PFSK-1 (cell line): ENCODE measurements at regions not wholly inside any gene's neighbourhood (a gene's known extent, or its start where the extent isn't known, plus 50 kb on each side); places are given as distances from the start of the nearest gene placed in this dataset.

Experiments used
- FOXP2 ChIP-seq: optimal IDR thresholded peaks from 2 replicates; pipeline ENCODE3; 2011; ENCODE audit warnings: borderline replicate concordance, control low read depth, inconsistent platforms; ENCODE audit not compliant: insufficient read depth; ENCODE audit errors: extremely low read length, extremely low read depth
- POLR2AphosphoS5 ChIP-seq: IDR thresholded peaks from 2 replicates; pipeline ENCODE4 v1.6.1; 2012; ENCODE audit warnings: low read depth, mild to moderate bottlenecking, control low read depth, low read length, moderate library complexity
- REST ChIP-seq, 2 experiments: IDR thresholded peaks; 2 replicates each; pipeline versions ENCODE4 v1.6.1 to v1.8.0; 2011 to 2012; ENCODE audit warnings: low read depth in 2 of 2, low read length in 2 of 2, control low read depth in 1 of 2, inconsistent platforms in 1 of 2, mild to moderate bottlenecking in 1 of 2, moderate library complexity in 1 of 2; ENCODE audit not compliant: insufficient read depth in 1 of 2
- SIN3A ChIP-seq: IDR thresholded peaks from 2 replicates; pipeline ENCODE4 v1.6.1; 2012; ENCODE audit warnings: mild to moderate bottlenecking, low read length, moderate library complexity, borderline replicate concordance; ENCODE audit not compliant: insufficient read depth
- TAF1 ChIP-seq: IDR thresholded peaks from 2 replicates; pipeline ENCODE4 v1.6.1; 2012; ENCODE audit warnings: low read length, control low read depth, borderline replicate concordance; ENCODE audit not compliant: insufficient read depth

GRCh38 chr2:13714466-13714865 is 918.1 kb upstream of the LRATD1 start:
- TF ChIP-seq REST (IDR thresholded peaks at IDR 0.05; ENCODE audit: insufficient read depth in 1 of 2, low read depth in 2 of 2, low read length in 2 of 2) (no peak), POLR2AphosphoS5 (no peak), FOXP2 (no peak), SIN3A (no peak), TAF1 (no peak)

- no peak for TF ChIP-seq FOXP2
- TF ChIP-seq SIN3A = no peak
- no peak for TF ChIP-seq TAF1
- no peak for TF ChIP-seq REST (IDR thresholded peaks at IDR 0.05; ENCODE audit: insufficient read depth in 1 of 2, low read depth in 2 of 2, low read length in 2 of 2)
- no peak for TF ChIP-seq POLR2AphosphoS5
Observed at GRCh38 chr2:13725945-13726344, 906.6 kb upstream of the LRATD1 start.

- TF ChIP-seq POLR2AphosphoS5 = no peak
- no peak for TF ChIP-seq FOXP2
- TF ChIP-seq TAF1 = no peak
- no peak for TF ChIP-seq SIN3A
- TF ChIP-seq REST (IDR thresholded peaks at IDR 0.05; ENCODE audit: insufficient read depth in 1 of 2, low read depth in 2 of 2, low read length in 2 of 2) = no peak
Observed at GRCh38 chr2:13745330-13745729, 887.2 kb upstream of the LRATD1 start.

GRCh38 chr2:13751955-13752354 is 880.6 kb upstream of the LRATD1 start:
- TF ChIP-seq SIN3A (no peak), FOXP2 (no peak), TAF1 (no peak), POLR2AphosphoS5 (no peak), REST (IDR thresholded peaks at IDR 0.05; ENCODE audit: insufficient read depth in 1 of 2, low read depth in 2 of 2, low read length in 2 of 2) (no peak)

- TF ChIP-seq REST (IDR thresholded peaks at IDR 0.05; ENCODE audit: insufficient read depth in 1 of 2, low read depth in 2 of 2, low read length in 2 of 2) = no peak
Observed at GRCh38 chr2:13758412-13758811, 874.1 kb upstream of the LRATD1 start.
